COLO668 (cell line): ENCODE measurements at regions not wholly inside any gene's neighbourhood (a gene's known extent, or its start where the extent isn't known, plus 50 kb on each side); places are given as distances from the start of the nearest gene placed in this dataset.
A peak's percentile ranks its signal among the peaks of the same experiment; 100 is the strongest.
"Not testable (repeated sequence)": the region's sequence is repeated elsewhere in the genome, so short reads cannot be mapped to it uniquely, and the experiment has no call there.

Source experiments
- DNase-seq: peaks from one replicate; lab custom pipeline; 2025; ENCODE audit not compliant: unreplicated experiment; lab: John Stamatoyannopoulos, UW

GRCh38 chr2:20499387-20499786, 52.5 kb downstream of the RHOB start:
- no peak for DNase-seq

GRCh38 chr2:20501974-20502373, 55.1 kb downstream of the RHOB start:
- no peak for DNase-seq

GRCh38 chr2:20502496-20502895, 55.6 kb downstream of the RHOB start:
- DNase-seq: not testable (repeated sequence)

DNA sequence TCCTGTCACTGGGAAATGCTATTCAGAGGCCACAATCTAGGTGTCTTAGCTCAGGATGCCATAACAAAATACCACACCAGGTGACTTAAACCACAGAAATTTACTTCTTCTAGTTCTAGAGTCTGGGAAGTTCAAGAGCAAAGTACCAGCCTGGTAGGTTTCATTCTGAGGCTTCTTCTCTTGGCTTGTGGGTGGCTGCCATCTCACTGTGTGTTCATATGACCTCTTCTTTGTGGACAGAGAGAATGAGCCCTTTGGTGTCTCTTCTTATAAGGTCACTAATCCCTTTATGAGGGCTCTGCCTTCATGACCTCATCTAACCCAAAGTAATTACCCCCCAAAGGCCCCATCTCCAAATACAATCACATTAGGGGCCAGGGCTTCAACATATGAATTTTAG, 57.3 kb downstream of the RHOB start:
- DNase-seq: no peak

DNA sequence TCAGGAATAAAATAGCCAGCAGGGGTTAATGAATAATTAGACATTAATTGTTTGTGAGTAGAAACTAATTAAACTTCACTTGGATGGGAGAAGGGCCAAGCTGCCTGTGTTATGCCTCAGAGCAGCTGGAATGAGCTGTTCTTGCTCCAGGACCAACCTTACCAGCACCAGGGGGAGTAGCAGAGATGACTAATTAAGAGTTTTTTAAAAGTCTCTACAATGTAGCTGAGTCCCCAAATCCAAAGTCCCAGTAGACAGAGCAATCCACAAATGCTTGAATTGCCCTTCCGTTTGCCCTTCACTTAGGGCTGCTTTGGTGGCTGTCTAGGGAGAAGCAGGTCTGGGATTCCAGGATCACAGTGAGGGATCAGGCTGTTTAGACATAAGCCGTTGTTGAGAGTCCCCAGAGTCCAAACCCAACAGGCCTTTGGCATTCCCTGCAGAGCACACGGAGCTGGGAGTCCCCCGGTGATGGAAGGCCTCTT, 59.4 kb downstream of the RHOB start:
- no peak for DNase-seq

- peak; percentile 24 for DNase-seq
Measured at GRCh38 chr2:20507166-20507692, 60.4 kb downstream of the RHOB start.

GRCh38 chr2:20507711-20508110, 60.8 kb downstream of the RHOB start:
- no peak for DNase-seq

GRCh38 chr2:20509301-20509769, 62.5 kb downstream of the RHOB start:
- no peak for DNase-seq

DNA sequence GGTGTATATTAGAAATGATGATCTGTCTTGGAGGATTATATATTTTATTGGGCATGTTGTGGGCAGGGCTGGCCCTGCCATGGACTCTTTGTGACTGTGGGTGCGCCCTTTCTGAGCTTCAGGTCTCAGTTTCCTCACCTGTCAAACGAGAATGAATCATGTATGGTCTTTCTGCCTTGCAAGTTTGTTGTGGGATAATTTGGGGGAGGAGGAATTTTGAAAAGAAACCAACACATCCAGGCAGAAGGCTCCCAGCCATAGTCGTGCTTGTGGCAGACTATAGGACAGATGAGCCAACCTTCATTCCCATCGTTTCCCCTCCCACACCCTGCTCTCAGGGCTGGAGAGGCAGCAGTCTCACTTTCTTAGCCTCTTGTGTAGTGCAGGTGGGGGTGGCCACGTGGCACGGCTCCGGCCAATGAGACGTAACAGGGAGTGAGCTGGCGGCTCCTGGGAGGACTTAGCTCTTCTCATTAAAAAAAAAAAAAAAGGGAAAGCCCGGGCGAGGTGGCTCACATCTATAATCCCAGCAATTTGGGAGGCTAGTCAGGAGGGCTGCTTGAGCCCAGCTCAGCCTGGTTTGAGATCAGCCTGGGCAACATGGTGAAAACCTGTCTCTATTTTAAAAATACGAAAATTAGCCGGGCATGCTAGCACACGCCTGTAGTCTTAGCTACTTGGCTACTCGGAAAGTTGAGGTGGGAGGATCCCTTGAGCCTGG, 63.1 kb downstream of the RHOB start:
- DNase-seq: no peak

DNA sequence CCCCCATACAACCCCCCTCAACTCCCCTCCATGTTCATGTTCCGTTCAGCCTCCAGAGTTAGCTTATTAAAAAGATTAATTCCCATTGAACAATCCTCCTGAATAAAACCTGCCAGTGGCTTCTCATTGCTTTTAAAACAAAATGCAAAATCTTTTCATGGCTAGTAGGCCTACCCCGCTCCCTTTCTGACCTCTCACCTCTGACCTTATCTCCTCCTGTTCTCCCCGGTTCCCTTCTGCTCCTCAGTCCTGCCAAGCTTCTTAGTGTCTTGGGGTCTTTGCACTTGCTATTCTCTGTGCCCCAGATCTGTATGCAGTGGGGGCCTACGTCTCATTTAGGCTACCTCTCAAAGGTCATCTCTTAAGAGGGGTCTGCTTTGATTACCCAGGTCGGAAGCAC, 64.3 kb downstream of the RHOB start:
- DNase-seq: no peak

GRCh38 chr2:20512061-20512605, 65.3 kb downstream of the RHOB start:
- no peak for DNase-seq

- no peak for DNase-seq
Measured at GRCh38 chr2:20513946-20514345, 67.1 kb downstream of the RHOB start.

DNA sequence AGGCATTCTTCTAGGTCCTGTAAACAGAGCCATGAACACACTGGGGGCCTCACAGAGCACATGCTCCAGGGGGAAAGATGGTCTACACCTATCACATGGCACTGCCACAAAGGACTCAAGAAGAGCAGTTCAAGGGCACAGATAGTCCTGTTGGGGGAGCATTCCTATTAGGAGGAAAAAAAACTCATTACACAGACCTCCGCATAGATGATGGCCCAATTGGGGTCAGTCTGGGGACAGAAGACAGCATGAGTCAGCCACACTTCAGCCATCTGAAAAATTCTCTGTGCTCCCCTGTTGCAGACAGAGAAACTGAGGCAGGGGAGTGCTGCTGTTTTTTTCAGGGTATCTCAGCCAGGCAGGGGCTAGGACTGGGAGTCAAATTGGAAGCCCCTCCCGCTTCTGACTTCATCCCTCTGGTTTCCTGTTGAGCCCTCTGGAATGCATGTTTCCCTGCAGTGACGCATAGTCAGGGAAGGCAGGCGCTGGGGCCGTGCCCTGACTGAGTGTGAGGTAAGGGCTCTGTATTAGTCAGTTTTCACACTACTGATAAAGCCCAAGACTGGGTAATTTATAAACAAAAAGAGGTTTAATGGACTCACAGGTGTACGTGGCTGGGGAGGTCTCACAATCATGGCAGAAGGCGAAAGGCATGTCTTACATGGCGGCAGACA, 67.9 kb downstream of the RHOB start:
- DNase-seq: no peak

DNA sequence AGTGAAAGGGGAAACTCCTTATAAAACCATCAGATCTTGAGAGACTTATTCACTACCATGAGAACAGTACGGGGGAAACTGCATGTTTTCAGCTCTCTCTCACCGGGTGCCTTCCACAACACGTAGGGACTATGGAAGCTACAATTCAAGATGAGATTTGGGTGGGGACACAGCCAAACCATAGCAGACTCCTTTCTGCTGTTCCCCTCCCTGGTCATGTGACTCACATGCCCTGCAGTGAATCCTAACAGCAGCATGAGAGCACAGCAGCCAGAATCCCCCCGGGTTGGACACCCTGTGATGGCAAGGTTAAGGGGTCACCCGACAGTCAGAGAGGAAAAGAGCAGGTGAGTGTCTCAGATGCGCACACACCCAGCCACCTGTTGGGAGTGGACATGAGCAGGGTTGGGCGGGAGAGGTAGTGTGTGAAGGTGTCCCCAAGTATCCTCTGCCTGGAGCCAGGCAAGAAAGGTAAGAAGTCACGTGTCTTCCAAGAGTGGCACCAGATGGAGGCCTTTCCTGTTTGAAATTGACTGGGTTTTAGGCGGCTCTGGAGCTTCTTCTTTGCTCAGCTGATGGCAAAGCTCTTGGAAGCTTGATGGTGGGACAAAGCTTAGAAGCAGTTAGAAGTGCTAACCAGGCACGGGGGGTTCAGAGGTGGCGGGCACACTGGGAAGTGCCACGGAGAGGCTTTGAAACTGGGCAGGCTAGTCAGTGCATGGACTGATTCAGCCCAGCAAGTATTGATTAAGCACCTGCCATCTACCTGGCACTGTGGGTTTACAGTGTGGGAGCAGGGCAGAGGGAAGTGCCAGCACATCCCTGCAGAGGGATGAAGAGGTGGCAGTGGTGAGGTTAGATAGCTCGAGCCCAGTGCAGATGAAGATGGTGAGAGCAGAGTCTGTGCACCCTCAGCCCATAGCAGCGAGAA, 68.7 kb downstream of the RHOB start:
- no peak for DNase-seq

DNA sequence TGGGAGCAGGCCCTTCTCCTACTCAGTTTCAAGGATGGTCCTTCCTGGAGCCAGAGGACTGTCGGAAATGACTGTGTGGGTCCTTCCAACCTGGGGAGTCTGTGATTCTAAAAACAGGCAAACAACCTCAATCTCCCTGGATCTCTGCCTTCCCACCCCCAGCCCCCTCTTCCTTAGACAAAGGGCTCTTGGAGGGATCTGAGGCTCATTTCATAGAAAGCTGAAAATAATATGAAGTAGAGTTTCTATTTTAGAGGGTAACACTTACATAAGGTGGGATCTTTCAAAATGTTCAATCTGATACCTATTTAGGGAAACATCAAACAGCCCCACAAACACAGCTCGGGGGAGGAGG, 69.4 kb downstream of the RHOB start:
- DNase-seq: no peak

DNA sequence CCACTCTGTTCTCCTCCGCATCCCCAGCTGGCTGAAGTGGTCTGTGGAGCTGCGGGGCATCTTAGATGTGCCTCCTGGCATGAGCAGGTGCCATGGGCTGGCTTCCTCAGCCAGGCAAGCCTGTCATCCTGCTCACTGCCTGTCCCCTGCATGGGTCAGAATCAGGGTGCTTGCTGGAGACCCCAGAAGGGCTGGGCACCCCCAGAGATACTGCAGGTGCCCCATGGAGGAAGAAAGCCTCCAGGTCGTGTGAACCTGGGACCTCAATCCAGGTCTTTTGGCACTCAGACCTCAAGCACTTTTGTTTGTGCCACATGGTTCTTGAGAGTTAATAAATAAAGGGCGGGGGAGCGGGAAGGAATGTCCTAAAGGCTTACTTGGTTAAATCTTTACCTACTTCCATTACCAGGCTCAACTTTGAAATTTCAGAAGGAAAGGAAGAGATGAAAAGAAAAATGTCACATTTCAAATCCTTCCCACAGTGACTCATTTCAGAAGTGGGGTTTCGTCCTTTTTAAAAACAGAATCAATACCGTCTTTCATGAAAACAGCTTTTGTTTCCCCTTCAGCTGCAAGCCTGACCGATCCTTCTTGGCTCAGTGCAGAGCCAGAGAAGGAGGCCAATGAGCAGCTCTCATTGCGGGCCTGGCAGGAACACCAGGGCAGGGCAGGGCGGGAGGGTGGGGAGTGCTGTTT, 69.9 kb downstream of the RHOB start:
- no peak for DNase-seq

DNA sequence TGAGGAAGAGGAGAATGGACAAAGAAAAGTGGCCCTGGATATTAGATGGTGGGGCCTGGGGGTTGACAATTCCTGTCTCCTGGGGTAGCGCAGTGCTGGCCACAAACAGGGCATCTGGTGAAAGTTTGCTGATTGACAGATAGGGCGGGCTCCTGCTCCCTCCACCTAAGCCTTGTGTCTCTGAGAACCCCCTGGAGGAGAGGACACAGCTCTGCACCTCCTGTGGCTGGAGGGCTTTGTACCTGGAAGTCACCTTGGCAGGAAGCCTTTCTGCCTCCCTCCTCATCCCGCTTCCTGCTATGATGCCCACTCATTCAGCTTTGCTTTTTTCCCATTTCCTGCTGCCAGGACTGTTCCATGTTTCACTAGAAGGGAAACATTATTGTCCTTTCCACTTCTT, 72.4 kb downstream of the RHOB start:
- DNase-seq: no peak

DNA sequence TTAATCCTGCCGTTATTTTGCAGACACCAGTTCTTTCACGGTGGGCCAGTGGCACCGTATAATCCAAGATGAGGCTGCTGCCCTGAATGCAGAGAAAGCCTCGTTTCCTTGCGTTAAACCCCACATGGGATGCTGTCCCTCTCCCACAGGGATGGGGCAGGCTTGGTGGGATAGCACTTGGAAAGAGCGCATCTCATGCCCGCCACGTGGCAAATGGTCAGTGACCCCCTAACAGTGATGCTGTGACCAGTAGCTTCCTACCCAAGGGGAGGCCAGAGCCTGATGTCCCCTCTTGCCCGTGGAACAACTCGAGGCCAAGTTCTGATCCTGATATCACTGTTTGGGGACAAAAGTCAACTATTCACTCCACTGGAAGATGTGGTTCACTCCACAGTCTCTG, 73.3 kb downstream of the RHOB start:
- DNase-seq: no peak

DNA sequence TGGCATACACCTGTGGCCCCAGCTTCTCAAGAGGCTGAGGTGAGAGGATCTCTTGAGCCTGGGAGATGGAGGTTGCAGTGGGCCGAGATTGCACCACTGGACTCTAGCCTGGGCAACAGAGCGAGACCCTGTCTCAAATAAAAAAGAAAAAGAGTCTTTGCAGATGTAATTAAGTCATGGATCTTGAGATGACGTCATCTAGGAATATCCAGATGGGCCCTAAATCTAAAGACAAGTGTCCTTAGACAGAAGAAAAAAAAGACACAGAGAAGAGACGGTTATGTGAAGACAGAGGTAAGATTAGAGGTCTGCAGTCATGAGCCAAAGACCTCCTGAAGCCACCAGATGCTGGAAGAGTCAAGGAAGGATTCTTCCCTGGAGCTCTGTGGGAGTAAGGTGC, 74.3 kb downstream of the RHOB start:
- no peak for DNase-seq

DNA sequence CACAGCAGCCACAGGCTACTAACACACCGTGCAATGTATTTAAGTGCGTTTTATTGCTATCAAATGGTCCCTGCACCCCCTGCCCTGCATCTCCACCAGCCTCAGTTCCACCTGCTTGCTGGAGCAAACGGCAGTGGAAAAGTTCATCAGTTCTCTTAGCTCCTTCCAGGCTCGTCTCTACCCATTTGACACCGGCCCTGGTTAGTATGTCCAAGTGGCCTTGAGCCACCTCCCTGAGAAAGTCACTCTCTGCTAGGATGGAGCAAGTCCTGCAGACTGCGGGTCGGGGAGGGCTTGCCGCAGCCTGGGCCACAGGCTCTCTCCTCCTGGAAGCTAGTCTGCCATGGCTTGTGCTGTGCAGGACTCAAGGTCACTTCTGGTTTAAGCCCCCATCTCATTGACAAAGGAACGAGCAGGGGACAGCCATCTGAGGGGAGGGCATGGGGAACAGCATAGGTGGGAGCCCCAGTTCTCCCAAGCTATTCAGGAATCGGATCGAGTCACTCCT, 74.9 kb downstream of the RHOB start:
- DNase-seq: no peak
